ENCODE measurements at regions not wholly inside any gene's neighbourhood (a gene's known extent, or its start where the extent isn't known, plus 50 kb on each side); places are given as distances from the start of the nearest gene placed in this dataset.
"Not testable (repeated sequence)": the region's sequence is repeated elsewhere in the genome, so short reads cannot be mapped to it uniquely, and the experiment has no call there.

DNA sequence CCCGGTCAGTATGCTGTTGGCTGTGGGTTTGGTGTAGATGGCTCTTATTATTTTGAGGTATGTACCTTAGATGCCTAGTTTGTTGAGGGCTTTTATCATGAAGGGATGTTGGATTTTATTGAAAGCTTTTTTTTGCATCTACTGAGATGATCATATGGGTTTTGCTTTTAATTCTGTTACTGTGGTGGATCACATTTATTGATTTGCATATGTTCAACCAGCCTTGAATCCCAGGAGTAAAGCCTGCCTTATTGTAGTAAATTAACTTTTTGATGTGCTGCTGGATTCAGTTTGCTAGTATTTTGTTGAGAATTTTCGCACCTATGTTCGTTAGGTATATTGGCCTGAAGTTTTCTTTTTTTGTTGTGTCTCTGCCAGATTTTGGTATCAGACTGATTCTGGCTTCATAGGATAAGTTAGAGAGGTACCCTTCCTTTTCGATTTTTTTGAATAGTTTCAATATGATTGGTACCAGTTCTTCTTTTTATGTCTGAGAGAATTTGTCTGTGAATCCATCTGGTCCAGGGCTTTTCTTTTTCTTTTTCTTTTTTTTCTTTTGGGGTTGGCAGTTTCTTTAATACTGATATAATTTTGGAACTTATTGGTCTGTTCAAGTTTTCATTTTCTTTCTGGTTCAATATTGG, 301.6 kb downstream of the SPATA31A1 start:
- H4K20me1 ChIP-seq (ENCODE audit: insufficient read depth, poor library complexity, severe bottlenecking); H2AFZ ChIP-seq; H3K27ac ChIP-seq; H3K9me3 ChIP-seq (ENCODE audit: low read depth); H3K4me1 ChIP-seq (ENCODE audit: insufficient read depth); H3K9me2 ChIP-seq (replicated peaks; ENCODE audit: insufficient read depth); H3K27me3 ChIP-seq; H3K36me3 ChIP-seq (replicated peaks; ENCODE audit: insufficient read depth, low read depth); H3K4me2 ChIP-seq; H3K4me3 ChIP-seq; DNase-seq (ENCODE audit: low spot score); H3K79me2 ChIP-seq: not testable (repeated sequence)
- WGBS (ENCODE audit: low lambda C conversion rate, missing lambda C conversion rate), result no CpG with 5 or more reads among the region's 4 CpGs

DNA sequence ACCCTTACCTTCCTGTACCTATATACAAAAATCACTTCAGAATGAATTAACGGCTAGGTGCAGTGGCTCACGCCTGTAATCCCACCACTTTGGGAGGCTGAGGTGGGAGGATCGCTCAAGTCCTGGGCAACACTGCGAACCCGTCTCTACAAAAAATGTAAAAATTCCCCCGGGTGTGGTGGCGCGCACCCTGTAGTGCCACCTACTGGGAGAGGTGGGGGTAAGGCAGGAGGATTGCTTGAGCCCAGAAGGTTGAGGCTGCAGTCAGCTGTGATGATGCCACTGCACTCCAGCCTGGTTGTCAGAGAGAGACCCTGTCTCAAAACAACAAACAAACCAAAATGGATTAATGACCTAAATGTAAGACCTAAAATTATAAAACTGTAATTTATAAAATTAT, 307.6 kb downstream of the SPATA31A1 start:
- no CpG with 5 or more reads among the region's 8 CpGs for WGBS (ENCODE audit: low lambda C conversion rate, missing lambda C conversion rate)
- H3K4me1 ChIP-seq (ENCODE audit: insufficient read depth); H2AFZ ChIP-seq; H3K9me2 ChIP-seq (replicated peaks; ENCODE audit: insufficient read depth); H4K20me1 ChIP-seq (ENCODE audit: insufficient read depth, poor library complexity, severe bottlenecking); H3K36me3 ChIP-seq (replicated peaks; ENCODE audit: insufficient read depth, low read depth); H3K9me3 ChIP-seq (ENCODE audit: low read depth); DNase-seq (ENCODE audit: low spot score); H3K4me3 ChIP-seq; H3K27ac ChIP-seq; H3K27me3 ChIP-seq; H3K79me2 ChIP-seq; H3K4me2 ChIP-seq: not testable (repeated sequence)

- H3K9me3 ChIP-seq (ENCODE audit: low read depth); H3K4me1 ChIP-seq (ENCODE audit: insufficient read depth); H3K79me2 ChIP-seq; H2AFZ ChIP-seq; DNase-seq (ENCODE audit: low spot score); H3K36me3 ChIP-seq (replicated peaks; ENCODE audit: insufficient read depth, low read depth); H4K20me1 ChIP-seq (ENCODE audit: insufficient read depth, poor library complexity, severe bottlenecking); H3K4me3 ChIP-seq; H3K27ac ChIP-seq; H3K27me3 ChIP-seq; H3K4me2 ChIP-seq; H3K9me2 ChIP-seq (replicated peaks; ENCODE audit: insufficient read depth): not testable (repeated sequence)
- no CpG with 5 or more reads among the region's 1 CpG for WGBS (ENCODE audit: low lambda C conversion rate, missing lambda C conversion rate)
Measured at GRCh38 chr9:39663713-39664112, 308.2 kb downstream of the SPATA31A1 start.

DNA sequence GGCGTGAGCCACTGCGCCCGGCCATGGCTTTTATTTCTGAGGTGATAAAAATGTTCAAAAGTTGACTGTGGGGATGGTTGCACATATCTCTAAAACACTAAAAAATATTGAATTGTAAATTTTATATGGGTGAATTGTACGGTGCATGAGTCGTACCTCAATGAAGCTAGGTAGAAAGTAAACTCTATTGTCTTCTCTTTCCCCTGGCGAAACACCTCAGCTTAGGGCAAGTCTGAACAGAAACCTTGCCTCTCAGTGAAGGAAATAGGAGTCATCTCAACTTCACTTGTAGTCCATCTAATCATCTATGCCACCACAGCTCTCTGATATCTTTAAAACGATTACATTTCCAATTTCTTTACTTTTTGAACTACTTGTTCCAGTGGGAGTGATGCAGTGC, 309.6 kb downstream of the SPATA31A1 start:
- H3K4me2 ChIP-seq; H3K79me2 ChIP-seq; H3K9me3 ChIP-seq (ENCODE audit: low read depth); H3K4me1 ChIP-seq (ENCODE audit: insufficient read depth); DNase-seq (ENCODE audit: low spot score); H4K20me1 ChIP-seq (ENCODE audit: insufficient read depth, poor library complexity, severe bottlenecking); H3K9me2 ChIP-seq (replicated peaks; ENCODE audit: insufficient read depth); H2AFZ ChIP-seq; H3K27me3 ChIP-seq; H3K4me3 ChIP-seq; H3K36me3 ChIP-seq (replicated peaks; ENCODE audit: insufficient read depth, low read depth); H3K27ac ChIP-seq: not testable (repeated sequence)
- WGBS (ENCODE audit: low lambda C conversion rate, missing lambda C conversion rate), result 82% methylated on average over 3 of the region's 7 CpGs

GRCh38 chr9:39674437-39675210, 319.2 kb downstream of the SPATA31A1 start:
- not testable (repeated sequence) for H3K27ac ChIP-seq; H2AFZ ChIP-seq; H3K4me1 ChIP-seq (ENCODE audit: insufficient read depth); H4K20me1 ChIP-seq (ENCODE audit: insufficient read depth, poor library complexity, severe bottlenecking); H3K9me2 ChIP-seq (replicated peaks; ENCODE audit: insufficient read depth); H3K79me2 ChIP-seq; H3K27me3 ChIP-seq; H3K4me2 ChIP-seq; H3K36me3 ChIP-seq (replicated peaks; ENCODE audit: insufficient read depth, low read depth); DNase-seq (ENCODE audit: low spot score); H3K4me3 ChIP-seq; H3K9me3 ChIP-seq (ENCODE audit: low read depth)
- WGBS (ENCODE audit: low lambda C conversion rate, missing lambda C conversion rate), result no CpG with 5 or more reads among the region's 1 CpG

DNA sequence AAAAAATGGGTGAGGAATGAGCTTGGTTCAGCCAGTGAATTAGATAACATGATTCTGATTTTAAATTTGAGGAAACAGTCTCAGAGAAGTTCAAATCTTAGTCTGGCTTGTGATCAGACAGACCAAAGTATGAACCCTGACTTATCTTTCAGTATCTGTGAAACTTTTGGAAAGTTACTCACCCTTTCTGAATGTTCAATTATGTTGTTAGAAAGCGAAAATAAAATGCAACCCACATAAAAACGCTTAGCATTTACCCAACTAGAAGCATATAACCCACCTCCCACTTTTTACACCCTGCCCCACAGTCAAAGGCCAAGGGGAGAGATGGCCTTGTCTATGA, 319.7 kb downstream of the SPATA31A1 start:
- H3K36me3 ChIP-seq (replicated peaks; ENCODE audit: insufficient read depth, low read depth); H3K9me2 ChIP-seq (replicated peaks; ENCODE audit: insufficient read depth); H2AFZ ChIP-seq; H3K4me3 ChIP-seq; H3K79me2 ChIP-seq; H3K9me3 ChIP-seq (ENCODE audit: low read depth); H3K27ac ChIP-seq; H3K4me1 ChIP-seq (ENCODE audit: insufficient read depth); H4K20me1 ChIP-seq (ENCODE audit: insufficient read depth, poor library complexity, severe bottlenecking); H3K4me2 ChIP-seq; H3K27me3 ChIP-seq; DNase-seq (ENCODE audit: low spot score): not testable (repeated sequence)
- no CpG with 5 or more reads among the region's 2 CpGs for WGBS (ENCODE audit: low lambda C conversion rate, missing lambda C conversion rate)

- not testable (repeated sequence) for DNase-seq (ENCODE audit: low spot score); H3K27ac ChIP-seq; H3K4me1 ChIP-seq (ENCODE audit: insufficient read depth); H4K20me1 ChIP-seq (ENCODE audit: insufficient read depth, poor library complexity, severe bottlenecking); H3K4me3 ChIP-seq; H3K4me2 ChIP-seq; H3K27me3 ChIP-seq; H3K9me3 ChIP-seq (ENCODE audit: low read depth); H3K79me2 ChIP-seq; H3K36me3 ChIP-seq (replicated peaks; ENCODE audit: insufficient read depth, low read depth); H3K9me2 ChIP-seq (replicated peaks; ENCODE audit: insufficient read depth); H2AFZ ChIP-seq
- no CpG with 5 or more reads among the region's 9 CpGs for WGBS (ENCODE audit: low lambda C conversion rate, missing lambda C conversion rate)
Measured at GRCh38 chr9:39678534-39679263, 323.2 kb downstream of the SPATA31A1 start.

- H2AFZ ChIP-seq; H3K9me3 ChIP-seq (ENCODE audit: low read depth); H3K4me2 ChIP-seq; H3K36me3 ChIP-seq (replicated peaks; ENCODE audit: insufficient read depth, low read depth); H3K4me3 ChIP-seq; H3K79me2 ChIP-seq; H3K9me2 ChIP-seq (replicated peaks; ENCODE audit: insufficient read depth); H4K20me1 ChIP-seq (ENCODE audit: insufficient read depth, poor library complexity, severe bottlenecking); H3K4me1 ChIP-seq (ENCODE audit: insufficient read depth); H3K27ac ChIP-seq; H3K27me3 ChIP-seq; DNase-seq (ENCODE audit: low spot score): not testable (repeated sequence)
- WGBS (ENCODE audit: low lambda C conversion rate, missing lambda C conversion rate), result 65% methylated on average over 2 of the region's 6 CpGs
Measured at GRCh38 chr9:39680694-39681401, 325.4 kb downstream of the SPATA31A1 start.
